Neural cell (in vitro differentiated cells): ENCODE measurements at regions not wholly inside any gene's neighbourhood (a gene's known extent, or its start where the extent isn't known, plus 50 kb on each side); places are given as distances from the start of the nearest gene placed in this dataset.

ENCODE experiments used
- EZH2 ChIP-seq: fragments of 200-600, 300-800 bp; shearing (Covaris generic), sonication (generic); IDR thresholded peaks from 2 replicates; pipeline ENCODE4 v1.6.1; 2014; ENCODE audit warnings: antibody characterized with exemption, low read length, borderline replicate concordance, mild to moderate bottlenecking; ENCODE audit not compliant: insufficient read depth, poor library complexity, severe bottlenecking
- POLR2AphosphoS5 ChIP-seq: IDR thresholded peaks from 2 replicates; pipeline ENCODE4 v1.6.1; 2012
- RAD21 ChIP-seq: fragments of 450-650 bp; conservative IDR thresholded peaks from 2 replicates; pipeline ENCODE4 v1.6.1; 2014; ENCODE audit warnings: antibody characterized with exemption, mild to moderate bottlenecking, moderate library complexity
- REST ChIP-seq: IDR thresholded peaks from 2 replicates; pipeline ENCODE4 v1.6.1; 2012; ENCODE audit warnings: borderline replicate concordance
- TAF1 ChIP-seq: IDR thresholded peaks from 2 replicates; pipeline ENCODE4 v1.6.1; 2012; ENCODE audit warnings: low read depth
- TF ChIP-seq, protein P1 (sequence below): fragments of 450-650 bp; IDR thresholded peaks from 2 replicates; pipeline ENCODE4 v1.5.1; 2014; ENCODE audit warnings: antibody characterized with exemption, mild to moderate bottlenecking, moderate library complexity; ENCODE audit not compliant: poor library complexity, severe bottlenecking

- TF ChIP-seq, protein P1, sequence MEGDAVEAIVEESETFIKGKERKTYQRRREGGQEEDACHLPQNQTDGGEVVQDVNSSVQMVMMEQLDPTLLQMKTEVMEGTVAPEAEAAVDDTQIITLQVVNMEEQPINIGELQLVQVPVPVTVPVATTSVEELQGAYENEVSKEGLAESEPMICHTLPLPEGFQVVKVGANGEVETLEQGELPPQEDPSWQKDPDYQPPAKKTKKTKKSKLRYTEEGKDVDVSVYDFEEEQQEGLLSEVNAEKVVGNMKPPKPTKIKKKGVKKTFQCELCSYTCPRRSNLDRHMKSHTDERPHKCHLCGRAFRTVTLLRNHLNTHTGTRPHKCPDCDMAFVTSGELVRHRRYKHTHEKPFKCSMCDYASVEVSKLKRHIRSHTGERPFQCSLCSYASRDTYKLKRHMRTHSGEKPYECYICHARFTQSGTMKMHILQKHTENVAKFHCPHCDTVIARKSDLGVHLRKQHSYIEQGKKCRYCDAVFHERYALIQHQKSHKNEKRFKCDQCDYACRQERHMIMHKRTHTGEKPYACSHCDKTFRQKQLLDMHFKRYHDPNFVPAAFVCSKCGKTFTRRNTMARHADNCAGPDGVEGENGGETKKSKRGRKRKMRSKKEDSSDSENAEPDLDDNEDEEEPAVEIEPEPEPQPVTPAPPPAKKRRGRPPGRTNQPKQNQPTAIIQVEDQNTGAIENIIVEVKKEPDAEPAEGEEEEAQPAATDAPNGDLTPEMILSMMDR, result no peak
- no peak for TF ChIP-seq POLR2AphosphoS5
- TF ChIP-seq EZH2, result no peak
- no peak for TF ChIP-seq REST
- TF ChIP-seq TAF1, result no peak
- no peak for TF ChIP-seq RAD21
These were observed 1232.8 kb downstream of the NCAM2 start for GRCh38 chr21:22231013-22231412.
